GM18867 (cell line): ENCODE measurements at regions not wholly inside any gene's neighbourhood (a gene's known extent, or its start where the extent isn't known, plus 50 kb on each side); places are given as distances from the start of the nearest gene placed in this dataset.

Experiments
- ATAC-seq: cut with Tn5 transposase; IDR thresholded peaks from one replicate; pipeline ENCODE4 v1.9.1; 2021; ENCODE audit warnings: mild to moderate bottlenecking, moderate library complexity; ENCODE audit not compliant: unreplicated experiment

DNA sequence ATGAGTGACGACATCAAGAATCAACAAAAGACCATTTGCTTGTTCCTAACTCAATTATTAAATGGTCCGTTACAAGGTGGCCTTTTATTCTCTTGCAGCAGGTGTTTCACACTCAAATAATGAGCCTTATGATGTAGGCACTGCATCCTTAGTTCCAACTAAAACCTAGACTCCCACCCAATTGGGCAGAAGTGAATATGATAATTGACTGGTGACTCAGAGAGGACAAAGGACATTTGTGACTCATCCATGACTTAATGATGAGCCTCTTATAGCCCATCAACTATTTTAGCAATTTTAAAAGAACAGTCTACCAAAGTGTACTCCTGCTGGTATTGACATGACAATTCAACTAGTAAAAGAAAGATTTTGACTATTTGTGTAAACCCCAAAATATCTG lies 1027.8 kb upstream of the PHF14 start:
- ATAC-seq, result no peak

DNA sequence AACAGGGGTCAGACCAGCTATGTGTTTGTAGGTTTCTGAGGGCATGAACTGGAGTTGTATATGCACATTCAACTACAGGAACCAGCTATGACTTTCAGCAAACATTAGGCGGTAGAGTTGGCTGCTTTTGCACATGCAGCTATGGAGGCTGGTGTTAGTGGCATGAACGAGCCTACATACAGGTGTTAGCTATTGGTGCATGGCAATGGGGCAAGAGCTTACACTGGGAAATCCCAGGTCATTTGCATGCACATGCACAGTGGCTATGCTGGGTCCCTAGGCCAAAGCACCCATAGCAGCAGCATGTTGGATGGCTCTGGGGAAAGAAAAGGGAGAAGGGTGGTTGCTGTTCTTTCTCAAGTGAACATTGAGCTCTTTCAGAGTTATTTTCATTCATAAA lies 1018.5 kb upstream of the PHF14 start:
- no peak for ATAC-seq

DNA sequence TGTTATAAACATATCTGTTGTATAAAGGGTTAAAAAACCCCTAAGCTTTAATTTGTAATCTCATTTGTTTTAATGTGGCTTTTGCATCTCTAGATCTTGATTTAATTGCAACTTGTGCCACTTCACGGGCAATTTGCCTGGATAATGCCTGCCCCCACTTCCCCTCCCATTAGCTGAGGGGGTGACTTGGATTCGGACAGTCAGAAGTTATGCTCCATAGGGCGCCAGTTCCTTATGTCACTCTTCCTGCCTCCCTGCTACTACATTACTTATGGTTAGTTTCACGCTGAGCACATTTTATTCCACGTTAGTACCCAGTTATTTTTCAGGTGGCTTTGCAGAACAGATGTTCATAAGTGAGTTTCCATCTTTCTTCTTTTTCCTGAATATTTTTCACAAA lies 1015.2 kb upstream of the PHF14 start:
- ATAC-seq, result no peak

DNA sequence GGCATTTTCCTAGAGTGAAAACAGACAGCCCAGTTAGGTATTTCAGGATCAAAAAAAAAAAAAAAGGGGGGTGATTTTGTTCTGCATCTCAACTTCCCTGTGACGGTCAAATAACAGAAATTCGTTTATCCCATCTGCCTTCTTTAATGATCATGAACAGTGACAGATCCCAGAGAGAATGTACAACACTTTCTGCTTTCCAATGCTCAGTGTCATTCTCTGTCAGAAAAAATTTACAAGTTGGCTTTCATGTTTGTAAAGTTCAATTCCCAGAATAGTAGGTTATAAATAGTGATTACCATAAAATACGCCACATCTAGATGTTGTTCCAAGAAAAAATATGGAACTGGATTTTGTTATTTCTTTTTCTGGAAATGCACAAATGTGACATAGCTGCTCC lies 1013.2 kb upstream of the PHF14 start:
- no peak for ATAC-seq

DNA sequence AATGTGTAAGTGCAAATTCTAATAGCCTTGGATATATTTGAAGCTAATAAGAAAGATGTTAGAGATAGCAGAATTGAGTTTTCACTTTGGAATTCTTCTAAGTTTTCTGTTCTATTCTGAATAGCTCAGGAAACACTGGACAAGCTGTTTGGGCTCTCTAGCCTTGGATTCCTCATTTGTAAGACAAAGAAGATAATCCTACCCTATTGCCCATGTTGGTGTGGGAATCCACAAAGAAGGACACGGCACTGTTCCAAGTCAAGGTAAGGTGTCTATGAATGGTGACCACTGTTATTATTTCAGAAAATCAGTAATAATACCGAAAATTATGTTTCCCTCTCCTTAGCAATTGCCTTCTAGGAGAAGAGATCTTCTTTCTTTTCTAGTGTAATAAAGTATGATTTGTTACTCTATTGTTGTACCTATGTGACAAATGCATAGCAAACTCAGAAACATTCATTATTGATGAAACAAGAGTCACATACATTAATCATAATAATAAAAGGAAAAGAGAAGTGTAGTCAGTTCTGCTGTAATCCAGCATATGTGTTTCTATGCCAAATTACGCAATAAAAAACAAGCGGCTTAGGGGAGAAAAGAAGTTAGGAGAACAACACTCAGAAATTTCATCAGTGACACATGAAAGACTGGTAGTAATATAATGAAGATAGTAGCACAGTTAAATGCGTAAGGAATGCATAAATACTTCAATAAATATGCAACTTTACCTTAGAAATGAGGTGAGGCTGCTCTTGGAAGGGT lies 1012.3 kb upstream of the PHF14 start:
- ATAC-seq, result no peak

DNA sequence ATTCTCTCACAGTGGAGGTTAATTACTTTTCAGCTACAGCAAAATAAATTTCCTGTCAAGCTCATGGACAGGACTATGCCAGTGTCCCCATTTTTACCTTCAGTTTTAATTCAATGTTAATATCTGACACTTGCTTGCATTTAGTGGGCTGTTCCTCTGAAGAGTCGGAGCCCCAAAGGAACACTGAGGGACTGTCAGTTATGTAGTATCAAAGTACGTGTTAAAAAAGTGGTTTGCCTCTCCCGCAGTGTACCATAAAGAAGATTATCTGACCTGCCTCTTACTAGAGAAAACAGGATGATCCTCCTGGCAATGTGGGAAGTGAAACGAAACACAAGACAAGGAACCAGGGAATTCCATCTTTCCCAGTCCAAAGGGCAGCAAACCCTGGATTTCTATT lies 1010.9 kb upstream of the PHF14 start:
- no peak for ATAC-seq

DNA sequence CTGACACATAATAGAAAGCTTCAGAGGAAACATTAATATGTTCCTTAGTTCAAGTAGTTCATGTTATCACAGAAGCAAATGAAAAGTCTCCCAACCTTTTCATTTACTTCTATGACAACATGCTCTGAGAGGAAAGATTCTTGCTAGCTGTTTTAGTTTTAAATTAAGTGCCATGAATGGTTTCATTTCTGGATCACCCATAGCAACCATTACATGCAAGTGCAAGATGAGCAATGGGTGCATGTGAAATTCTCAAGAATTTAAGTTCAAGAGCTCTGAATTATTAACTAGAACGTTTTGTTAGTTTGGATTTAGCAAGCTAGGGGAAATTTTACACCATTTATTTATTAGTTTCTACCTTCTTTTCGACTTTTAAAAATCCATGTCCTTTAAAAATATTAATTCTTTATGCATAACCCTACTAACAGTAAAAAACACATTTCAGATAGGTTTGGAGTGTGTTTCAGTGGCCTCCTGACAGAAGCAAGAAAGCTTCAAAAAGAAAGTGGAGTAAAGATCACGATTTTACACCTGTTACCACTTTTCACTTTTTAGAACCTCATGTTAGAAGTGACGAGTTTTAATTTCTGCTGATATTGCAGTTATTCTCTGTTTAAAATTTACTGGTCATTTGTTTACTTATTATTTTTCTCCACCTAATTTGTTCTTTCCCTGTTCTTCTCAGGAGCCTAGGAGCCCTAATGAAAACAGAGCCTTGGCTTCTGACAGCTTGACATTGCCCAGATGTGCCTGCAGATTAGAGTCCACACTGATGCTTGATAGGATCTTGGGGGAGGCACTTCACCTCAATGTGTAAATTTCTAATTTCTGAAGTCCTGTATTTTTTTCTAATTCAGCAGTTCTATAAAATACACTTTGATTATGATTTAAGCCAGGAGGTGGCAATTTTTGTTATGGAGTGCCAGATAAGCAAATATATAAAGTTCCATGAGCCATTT lies 995.3 kb upstream of the PHF14 start:
- ATAC-seq, result no peak

DNA sequence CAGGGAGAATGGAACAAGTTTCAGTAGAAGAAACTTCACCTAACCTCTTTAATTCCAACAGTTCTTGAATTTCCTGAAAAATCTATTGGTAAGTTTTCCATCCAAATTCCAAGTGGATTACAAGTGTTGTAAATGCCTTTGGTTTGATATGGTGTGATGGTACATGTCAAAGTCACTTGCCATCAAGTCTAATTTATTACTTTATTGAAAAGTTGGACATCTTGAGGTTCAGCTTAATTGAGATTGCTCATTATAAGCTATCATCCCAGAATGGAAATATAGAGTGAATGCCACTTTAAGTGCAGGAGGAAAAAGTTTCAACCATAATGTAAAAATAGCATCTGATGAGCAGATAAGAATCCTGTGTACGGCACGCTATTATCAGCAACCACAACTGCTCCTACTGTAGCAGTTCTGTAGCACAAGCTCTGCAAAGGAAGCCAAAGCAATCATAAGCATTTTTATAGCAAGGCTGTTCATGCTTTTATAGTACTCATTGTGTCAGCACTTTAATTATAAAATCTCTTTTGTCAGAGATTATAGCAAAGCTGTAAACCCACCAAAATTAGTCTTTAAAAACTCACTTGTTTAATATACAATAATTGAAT lies 991.8 kb upstream of the PHF14 start:
- ATAC-seq, result no peak

DNA sequence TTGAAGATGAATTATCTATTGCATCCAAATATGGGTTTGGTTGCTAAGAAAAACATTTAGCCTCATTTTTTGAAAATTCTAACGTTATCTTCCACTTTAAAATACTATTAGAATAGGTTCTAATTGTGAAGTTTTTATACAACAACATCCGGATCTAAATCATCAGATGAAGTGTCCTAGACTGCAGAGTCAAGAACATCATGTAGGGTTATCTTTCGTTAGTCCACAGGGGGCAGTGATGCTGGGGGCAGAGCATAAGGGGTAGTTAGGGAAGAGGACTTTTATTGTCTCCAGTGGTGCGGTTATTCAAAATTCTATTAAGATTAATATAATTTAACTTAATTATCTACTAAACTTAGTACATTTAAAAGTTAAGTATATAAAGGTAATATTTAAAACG lies 990.6 kb upstream of the PHF14 start:
- ATAC-seq, result no peak

DNA sequence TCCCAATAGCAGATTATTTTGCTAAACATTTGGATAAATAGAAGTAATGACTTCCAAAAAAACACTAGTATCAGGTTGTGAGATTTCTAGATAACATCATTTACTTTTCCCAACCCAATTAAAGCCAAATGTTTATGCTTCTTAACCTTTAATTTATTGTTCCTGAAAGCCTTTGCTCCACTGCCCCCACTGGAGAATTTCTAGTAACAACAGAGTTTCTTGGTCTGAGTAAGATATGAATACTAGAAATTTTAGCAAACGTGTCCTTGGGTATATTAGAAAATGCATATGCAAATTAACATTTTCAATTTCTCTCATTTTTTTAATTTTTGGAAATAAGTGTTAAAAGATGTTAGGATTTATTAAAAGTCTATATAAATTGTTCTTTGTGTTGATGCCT lies 958.0 kb upstream of the PHF14 start:
- ATAC-seq, result no peak

DNA sequence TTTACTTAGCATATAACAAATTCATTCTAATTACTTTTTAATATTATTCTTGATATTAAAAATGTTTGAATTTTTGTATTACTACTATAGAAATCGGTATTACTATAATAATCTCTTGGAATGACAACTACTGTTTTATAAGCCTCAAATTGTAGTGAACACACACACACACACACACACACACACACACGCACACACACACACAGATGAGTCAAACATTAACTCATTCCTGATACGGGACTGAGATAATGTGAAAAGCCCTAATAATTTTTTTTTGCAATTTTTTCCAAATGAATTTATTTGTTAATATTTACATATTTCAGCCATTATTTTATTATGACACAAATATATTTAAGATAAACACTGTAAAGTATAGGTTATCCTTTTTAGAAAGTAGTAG lies 951.2 kb upstream of the PHF14 start:
- no peak for ATAC-seq

DNA sequence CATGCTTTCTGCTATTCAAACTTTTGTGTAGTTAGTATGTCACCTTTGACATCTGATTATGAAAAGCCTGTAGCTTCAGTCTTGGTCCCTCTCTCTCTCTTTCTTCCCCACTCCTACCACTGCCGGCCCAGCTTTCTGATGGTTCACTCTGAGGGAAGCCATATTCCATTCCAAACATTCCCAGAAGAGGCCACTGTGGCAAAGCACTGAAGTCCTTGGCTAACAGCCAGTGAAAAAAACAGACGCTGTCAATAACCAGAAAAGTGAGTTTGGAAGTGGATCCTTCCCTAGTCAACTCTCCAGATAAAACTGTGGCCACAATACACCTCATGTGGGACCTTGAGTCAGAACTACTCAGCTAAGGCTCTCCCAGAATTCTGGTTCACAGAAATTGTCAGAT lies 950.7 kb upstream of the PHF14 start:
- no peak for ATAC-seq

DNA sequence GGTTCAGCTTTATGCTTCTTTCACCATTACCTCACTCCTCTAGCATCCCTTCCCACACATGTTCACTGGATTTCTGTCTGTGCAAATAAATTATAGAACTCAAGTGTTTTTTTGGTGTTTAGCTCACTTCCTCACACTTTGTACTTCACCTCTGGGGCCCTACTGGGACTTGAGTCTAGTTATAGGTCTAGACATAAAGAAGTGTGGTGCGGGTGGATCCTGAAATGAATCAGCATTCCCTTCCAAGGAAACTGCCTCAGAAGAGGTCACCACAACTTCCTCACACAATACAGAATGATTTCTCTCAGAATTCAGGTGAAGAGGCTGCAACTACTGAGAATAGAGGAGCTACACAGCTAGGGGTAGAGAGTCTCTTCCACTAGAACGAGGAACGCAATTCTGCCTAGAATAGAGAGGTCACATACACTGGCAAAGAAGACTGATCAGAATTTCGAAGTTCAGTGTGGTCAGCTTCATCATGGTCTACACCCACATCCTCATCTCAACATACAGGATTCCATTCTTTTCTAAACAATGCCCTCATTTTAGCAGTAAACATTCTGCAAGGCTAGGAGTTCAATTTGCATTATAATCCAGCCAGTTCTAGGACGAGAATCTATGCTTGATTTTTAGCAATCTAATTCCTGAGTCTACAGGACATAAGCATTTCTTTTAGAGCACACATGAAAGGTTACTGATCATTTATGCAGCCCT lies 938.7 kb upstream of the PHF14 start:
- ATAC-seq, result no peak

DNA sequence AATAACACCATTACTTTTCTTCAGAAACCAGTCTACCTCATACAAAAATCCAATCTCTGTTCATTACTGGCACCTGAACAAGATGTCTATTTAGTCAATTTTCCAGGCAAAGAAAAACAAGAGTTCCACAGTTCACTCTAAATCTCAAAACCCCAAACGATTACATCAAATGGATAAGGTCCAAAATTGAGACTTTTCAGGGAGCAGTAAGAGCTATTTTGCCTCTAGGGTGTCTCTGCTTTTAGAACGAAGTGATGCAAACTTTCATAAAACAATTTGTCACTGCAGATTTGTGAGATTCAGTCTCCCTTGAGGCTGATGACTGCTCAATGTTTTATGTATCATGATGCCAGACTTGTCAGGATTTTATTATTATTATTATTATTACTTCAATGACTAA lies 937.0 kb upstream of the PHF14 start:
- ATAC-seq, result no peak

DNA sequence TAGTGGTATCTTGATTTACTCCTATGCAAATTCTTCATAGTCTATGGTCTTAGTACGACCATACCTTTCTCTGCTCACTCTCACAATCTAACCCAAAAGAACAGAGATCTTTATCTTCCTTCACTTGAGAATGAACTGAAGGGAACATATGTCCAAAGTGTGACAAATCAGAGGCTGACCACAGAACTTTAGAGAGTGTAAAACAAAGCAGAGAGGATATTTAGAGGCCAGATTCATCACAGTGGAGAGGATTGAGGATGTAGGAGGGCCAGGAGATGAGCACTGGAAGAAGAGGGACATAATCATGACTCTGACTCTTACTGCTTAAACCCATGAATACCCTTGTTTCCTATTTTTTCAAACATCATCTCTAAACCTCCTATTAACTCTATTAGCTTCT lies 935.3 kb upstream of the PHF14 start:
- ATAC-seq, result no peak

DNA sequence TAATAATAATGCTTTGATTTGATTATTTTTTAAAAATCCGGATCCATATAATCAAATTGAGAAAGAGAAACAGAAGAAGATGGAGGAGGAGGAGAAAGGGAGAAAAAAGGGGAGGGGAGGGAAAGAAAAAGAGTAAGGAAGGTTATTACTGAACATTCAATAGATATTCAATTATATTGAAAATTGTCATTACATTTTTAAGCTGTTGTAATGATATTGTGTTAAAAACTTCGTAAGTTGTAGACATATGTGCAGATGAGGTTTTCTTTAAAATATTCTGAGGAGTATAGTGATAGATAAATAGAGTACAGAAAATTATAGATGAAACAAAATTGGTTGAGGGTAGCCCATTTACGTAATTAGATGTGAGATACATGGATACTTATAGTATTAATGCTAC lies 933.0 kb upstream of the PHF14 start:
- ATAC-seq, result no peak

DNA sequence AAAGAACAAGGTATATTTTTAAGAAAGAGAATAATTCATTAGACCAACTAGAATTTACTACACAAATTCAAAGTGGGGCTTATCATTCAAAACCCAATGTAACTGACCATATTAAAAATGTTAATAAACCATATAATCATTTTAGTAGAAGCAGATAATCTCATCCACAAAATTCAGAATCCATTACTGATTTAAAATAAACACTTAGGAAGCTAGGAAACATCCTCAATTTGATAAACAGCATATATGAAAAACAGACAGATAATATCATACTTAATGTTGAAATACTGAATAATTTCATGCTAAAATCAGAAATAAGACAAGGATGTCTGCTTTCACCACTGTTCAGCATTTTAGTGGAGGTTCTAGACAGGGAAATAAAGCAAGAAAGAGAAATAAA lies 902.8 kb upstream of the PHF14 start:
- no peak for ATAC-seq

DNA sequence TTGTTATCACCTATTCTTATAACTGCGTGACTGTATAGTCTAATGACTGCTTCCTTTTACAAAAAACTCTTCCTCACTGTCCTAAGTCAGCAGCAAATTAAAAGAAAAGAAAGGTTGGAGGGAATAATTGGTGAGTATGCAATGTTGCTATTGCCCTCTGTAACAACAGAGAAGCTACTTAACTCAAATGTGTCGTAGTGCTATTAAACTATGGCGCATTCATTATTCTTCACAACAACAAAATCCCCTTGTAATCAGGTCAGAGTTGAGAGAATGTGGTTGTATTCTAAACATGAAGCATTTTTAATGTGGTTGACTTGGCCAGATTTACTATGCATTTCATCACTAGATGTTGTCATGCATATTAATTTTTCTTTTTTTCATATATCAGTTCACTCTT lies 897.8 kb upstream of the PHF14 start:
- ATAC-seq, result no peak

DNA sequence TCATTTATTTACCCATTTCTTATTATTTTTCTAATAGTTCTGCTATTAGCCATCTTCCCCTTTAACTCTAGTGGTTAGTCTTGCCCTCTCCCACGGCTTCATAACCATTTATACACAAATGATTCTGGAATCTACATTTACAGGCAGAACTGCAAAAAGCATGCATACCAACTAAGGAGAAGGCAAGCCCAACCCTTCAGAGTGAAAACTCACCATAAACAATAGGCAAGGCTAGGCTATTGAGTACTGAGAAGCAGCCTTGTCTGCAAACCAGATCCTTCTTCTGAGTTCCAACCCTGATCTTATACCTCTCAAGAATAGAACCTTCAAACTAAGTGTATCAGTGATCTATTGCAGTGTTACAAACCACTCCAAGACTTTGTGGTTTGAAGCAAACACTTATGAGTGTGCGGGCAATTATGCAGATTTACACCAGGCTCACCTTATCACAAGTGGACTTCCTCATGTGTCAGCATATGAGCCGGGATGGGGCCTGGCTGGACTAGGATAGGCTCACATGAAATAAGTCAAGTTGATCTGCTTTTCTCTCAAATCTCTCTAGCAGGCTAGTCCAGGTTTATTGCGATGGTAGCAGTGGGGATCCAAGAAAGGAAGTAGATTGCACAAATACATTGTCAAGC lies 896.9 kb upstream of the PHF14 start:
- no peak for ATAC-seq

DNA sequence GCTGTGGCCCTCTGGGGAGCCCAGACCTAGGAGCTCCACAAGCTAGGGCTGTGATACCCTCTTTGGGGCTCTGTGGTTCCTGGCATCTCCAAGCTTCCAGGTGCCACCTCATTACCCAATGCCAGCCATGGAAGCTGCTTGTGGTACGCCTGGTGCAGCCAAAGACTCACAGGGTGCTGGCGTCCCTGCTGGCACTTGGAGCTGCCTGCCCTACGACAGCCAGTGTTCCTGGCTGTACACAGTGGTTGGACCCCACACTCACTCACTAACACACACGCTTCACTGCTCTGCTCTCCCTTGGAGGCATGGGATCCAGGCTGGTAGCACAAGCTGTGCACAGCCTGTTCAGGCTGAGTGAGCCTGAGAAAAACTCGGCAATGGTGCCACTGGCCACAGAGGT lies 894.1 kb upstream of the PHF14 start:
- no peak for ATAC-seq

DNA sequence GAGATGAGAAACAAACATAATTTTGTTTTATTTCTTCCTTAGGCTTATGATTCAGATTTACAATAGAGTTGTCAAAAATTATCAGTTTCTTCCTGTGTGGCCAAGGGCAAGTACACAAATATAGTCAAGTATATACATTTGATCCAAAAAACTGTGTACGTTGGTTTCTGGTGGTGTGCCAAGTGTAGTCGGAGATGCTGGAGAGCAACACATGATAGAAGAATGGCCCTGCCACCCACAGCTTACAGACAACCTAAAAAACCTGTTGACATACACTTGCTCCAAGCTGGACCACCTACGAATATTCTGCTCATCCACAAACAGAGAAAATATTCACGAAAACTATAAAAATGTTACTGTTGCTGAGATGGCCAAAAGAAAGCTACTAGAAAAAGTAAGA lies 890.8 kb upstream of the PHF14 start:
- no peak for ATAC-seq
